ENCODE measurements at regions not wholly inside any gene's neighbourhood (a gene's known extent, or its start where the extent isn't known, plus 50 kb on each side); places are given as distances from the start of the nearest gene placed in this dataset.

GRCh38 chr12:67590149-67590790 lies 58.3 kb upstream of the DYRK2 start:
- peak; percentile 64 for DNase-seq (ENCODE audit: low spot score)

GRCh38 chr12:67592228-67593011 lies 56.1 kb upstream of the DYRK2 start:
- DNase-seq (ENCODE audit: low spot score), result peak; percentile 43

GRCh38 chr12:67593041-67593440 lies 55.5 kb upstream of the DYRK2 start:
- DNase-seq (ENCODE audit: low spot score), result no peak

DNA sequence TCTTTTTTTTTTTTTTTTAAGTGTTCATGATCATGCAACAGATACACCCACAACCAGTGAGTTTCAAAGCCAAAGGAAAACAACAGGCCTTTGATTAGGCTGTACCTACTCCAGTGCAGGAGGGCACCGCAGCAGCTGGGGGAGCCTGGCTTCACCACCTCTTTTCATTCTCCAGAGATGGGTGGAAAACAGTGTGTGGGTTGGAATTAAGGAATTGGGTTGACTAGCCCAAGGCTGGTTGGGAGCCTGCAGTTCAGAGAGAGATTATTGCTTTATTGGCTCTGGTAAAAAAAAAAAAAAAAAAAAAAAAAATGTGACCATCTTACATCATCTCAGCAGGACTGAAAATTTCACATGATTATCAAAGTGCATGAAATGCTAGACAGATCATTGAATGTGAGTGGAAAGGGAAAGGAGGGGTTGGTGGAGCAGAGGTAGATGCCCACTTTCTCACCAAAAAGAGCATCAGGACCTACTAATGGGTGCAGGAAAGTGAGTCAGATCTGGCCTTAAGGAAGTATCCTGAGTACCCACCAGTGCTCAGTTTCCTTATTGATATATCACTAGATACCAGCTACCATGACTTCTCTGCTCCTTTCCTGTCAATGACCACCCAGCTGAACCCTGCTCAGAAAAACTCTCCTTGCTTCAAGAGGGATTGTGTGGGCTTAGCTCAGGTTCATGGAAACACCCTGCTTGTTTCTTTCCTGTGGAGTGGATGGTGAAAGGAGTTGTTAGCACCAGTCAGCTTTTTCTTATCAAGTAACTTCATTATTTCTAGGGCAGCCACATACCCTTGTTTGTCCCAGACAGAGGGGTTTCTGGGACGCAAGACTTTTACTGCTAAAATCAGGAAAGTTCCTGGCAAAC lies 54.8 kb upstream of the DYRK2 start:
- peak; percentile 6 for DNase-seq (ENCODE audit: low spot score)

- DNase-seq (ENCODE audit: low spot score), result no peak
These were observed 53.7 kb upstream of the DYRK2 start for GRCh38 chr12:67594888-67595287.

- no peak for DNase-seq (ENCODE audit: low spot score)
These were observed 53.2 kb upstream of the DYRK2 start for GRCh38 chr12:67595365-67595764.

DNA sequence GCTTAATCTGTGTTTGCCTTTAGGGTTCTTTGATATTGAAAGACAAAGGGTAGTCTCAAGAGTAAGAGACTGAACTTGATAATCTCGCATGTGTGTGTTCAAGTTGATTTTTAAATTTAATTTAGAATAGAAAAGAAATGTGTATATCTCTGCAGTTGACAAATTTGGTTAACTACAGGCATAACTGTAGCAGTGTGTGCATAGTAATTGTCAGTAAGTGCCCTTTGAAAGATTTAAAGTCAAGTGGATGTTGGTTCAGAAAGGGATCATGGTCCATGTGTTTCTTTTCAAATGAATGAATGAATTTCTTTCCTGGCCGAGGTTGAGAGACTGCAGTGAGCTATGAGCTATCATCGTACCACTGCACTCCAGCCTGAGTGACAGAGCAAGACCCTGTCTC lies 49.9 kb upstream of the DYRK2 start:
- DNase-seq (ENCODE audit: low spot score), result no peak

Data from CD4-positive, alpha-beta T cell treated with Interleukin-6 at 100 ng/mL for 8 hours (primary cell).